ENCODE measurements at regions not wholly inside any gene's neighbourhood (a gene's known extent, or its start where the extent isn't known, plus 50 kb on each side); places are given as distances from the start of the nearest gene placed in this dataset.

- peaks cover 5% of the 10 kb centered on the region for H3K27me3 Mint-ChIP-seq
- H3K4me3 Mint-ChIP-seq = no peak overlapping the region
- no peak overlapping the region for H3K27ac Mint-ChIP-seq
- ChIA-PET POLR2A (no interaction called here), CTCF (no interaction called here)
- ATAC-seq (no peak), DNase-seq (no peak)
- H3K36me3 Mint-ChIP-seq (ENCODE audit: low read depth) = no peaks in the 10 kb centered on the region
- no peaks in the 10 kb centered on the region for H3K9me3 Mint-ChIP-seq
- no peaks in the 10 kb centered on the region for H3K4me1 Mint-ChIP-seq (ENCODE audit: low read depth)
- intact Hi-C loops (cut with micrococcal nuclease) = no loop called here
- TF ChIP-seq, protein P1, sequence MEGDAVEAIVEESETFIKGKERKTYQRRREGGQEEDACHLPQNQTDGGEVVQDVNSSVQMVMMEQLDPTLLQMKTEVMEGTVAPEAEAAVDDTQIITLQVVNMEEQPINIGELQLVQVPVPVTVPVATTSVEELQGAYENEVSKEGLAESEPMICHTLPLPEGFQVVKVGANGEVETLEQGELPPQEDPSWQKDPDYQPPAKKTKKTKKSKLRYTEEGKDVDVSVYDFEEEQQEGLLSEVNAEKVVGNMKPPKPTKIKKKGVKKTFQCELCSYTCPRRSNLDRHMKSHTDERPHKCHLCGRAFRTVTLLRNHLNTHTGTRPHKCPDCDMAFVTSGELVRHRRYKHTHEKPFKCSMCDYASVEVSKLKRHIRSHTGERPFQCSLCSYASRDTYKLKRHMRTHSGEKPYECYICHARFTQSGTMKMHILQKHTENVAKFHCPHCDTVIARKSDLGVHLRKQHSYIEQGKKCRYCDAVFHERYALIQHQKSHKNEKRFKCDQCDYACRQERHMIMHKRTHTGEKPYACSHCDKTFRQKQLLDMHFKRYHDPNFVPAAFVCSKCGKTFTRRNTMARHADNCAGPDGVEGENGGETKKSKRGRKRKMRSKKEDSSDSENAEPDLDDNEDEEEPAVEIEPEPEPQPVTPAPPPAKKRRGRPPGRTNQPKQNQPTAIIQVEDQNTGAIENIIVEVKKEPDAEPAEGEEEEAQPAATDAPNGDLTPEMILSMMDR (IDR thresholded peaks at IDR 0.05) = no peak
Observed at GRCh38 chr3:152611905-152612304, 223.0 kb upstream of the P2RY1 start.

GRCh38 chr3:152613851-152614250 lies 221.1 kb upstream of the P2RY1 start:
- TF ChIP-seq, protein P1 (IDR thresholded peaks at IDR 0.05) = no peak
- H3K27ac Mint-ChIP-seq = no peak overlapping the region
- CTCF ChIA-PET = no interaction called here
- POLR2A ChIA-PET = no interaction called here
- no peak for ATAC-seq
- H3K4me3 Mint-ChIP-seq = no peak overlapping the region
- no peaks in the 10 kb centered on the region for H3K4me1 Mint-ChIP-seq (ENCODE audit: low read depth)
- peaks cover 5% of the 10 kb centered on the region for H3K27me3 Mint-ChIP-seq
- H3K9me3 Mint-ChIP-seq = no peaks in the 10 kb centered on the region
- no peak for DNase-seq
- H3K36me3 Mint-ChIP-seq (ENCODE audit: low read depth) = no peaks in the 10 kb centered on the region
- intact Hi-C loops (cut with micrococcal nuclease) = no loop called here

- Mint-ChIP-seq H3K4me1 (ENCODE audit: low read depth) (no peaks in the 10 kb centered on the region), H3K27me3 (peaks cover 5% of the 10 kb centered on the region), H3K4me3 (no peak overlapping the region), H3K36me3 (ENCODE audit: low read depth) (no peaks in the 10 kb centered on the region), H3K27ac (no peak overlapping the region), H3K9me3 (no peaks in the 10 kb centered on the region)
- POLR2A ChIA-PET = no interaction called here
- intact Hi-C loops (cut with micrococcal nuclease) = no loop called here
- ATAC-seq = no peak
- TF ChIP-seq, protein P1 (IDR thresholded peaks at IDR 0.05) = no peak
- CTCF ChIA-PET = no interaction called here
- DNase-seq = no peak
Observed at GRCh38 chr3:152615681-152616080, 219.2 kb upstream of the P2RY1 start.

- Mint-ChIP-seq H3K9me3 (no peaks in the 10 kb centered on the region), H3K27me3 (peaks cover 5% of the 10 kb centered on the region), H3K4me1 (ENCODE audit: low read depth) (no peaks in the 10 kb centered on the region), H3K27ac (no peak overlapping the region), H3K4me3 (no peak overlapping the region), H3K36me3 (ENCODE audit: low read depth) (no peaks in the 10 kb centered on the region)
- no peak for ATAC-seq
- TF ChIP-seq, protein P1 (IDR thresholded peaks at IDR 0.05) = no peak
- ChIA-PET POLR2A (no interaction called here), CTCF (no interaction called here)
- intact Hi-C loops (cut with micrococcal nuclease) = no loop called here
- DNase-seq = no peak
Observed at GRCh38 chr3:152617609-152618008, 217.3 kb upstream of the P2RY1 start.

- Mint-ChIP-seq H3K4me1 (ENCODE audit: low read depth) (no peaks in the 10 kb centered on the region), H3K36me3 (ENCODE audit: low read depth) (no peaks in the 10 kb centered on the region), H3K4me3 (no peak overlapping the region), H3K27ac (no peak overlapping the region), H3K9me3 (no peaks in the 10 kb centered on the region), H3K27me3 (peaks cover 5% of the 10 kb centered on the region)
- ChIA-PET POLR2A (no interaction called here), CTCF (no interaction called here)
- DNase-seq = no peak
- TF ChIP-seq, protein P1 (IDR thresholded peaks at IDR 0.05) = no peak
- intact Hi-C loops (cut with micrococcal nuclease) = no loop called here
- ATAC-seq = no peak
Observed at GRCh38 chr3:152618529-152618928, 216.4 kb upstream of the P2RY1 start.
